ENCODE measurements at regions not wholly inside any gene's neighbourhood (a gene's known extent, or its start where the extent isn't known, plus 50 kb on each side); places are given as distances from the start of the nearest gene placed in this dataset.

DNA sequence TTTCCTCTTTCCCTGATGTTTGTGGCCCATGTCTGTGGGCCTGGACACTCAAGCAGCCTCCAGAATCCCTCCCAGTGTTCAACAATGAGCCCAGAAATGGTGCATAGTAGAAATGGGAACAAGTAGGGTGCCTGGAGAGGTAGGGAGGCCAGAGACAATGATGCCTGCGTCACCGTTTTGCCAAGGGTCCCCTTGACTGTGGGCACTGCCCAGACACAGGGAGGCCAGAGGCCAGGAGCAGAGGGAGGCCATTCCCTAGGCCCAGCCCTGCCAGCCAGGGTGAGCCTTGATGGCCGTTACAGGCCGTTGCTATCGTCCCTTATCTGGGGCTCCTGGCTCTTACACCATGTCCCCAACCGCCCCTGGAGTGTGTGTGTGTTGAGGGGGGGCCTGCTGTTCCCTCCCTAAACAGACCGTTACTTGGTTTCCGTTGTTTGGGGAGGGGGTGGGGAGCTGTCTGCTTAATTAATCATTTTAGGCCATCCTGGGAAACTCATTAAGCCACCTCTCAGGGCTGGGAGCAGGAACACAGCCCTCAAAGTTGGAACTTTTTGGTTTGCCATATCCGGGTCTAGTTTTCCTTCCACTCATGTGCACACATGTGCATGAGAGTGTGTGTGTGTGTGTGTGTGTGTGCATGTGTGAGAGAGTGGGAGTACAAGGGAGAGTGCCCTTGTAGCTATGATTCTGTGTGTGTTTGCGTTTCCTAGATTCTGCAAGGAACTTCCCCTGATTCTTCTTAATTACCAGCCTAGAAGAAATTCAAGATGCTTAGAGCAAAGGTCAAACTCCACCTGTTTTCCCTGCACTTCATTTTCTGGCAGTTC, 135.2 kb upstream of the HAAO start:
- no peak for DNase-seq (ENCODE audit: extremely low read depth, low read depth, low spot score)

- no peak for DNase-seq (ENCODE audit: extremely low read depth, low read depth, low spot score)
These were observed 134.3 kb upstream of the HAAO start for GRCh38 chr2:42926434-42927333.

GRCh38 chr2:42925742-42926433, 133.5 kb upstream of the HAAO start:
- DNase-seq (ENCODE audit: extremely low read depth, low read depth, low spot score), result no peak

DNA sequence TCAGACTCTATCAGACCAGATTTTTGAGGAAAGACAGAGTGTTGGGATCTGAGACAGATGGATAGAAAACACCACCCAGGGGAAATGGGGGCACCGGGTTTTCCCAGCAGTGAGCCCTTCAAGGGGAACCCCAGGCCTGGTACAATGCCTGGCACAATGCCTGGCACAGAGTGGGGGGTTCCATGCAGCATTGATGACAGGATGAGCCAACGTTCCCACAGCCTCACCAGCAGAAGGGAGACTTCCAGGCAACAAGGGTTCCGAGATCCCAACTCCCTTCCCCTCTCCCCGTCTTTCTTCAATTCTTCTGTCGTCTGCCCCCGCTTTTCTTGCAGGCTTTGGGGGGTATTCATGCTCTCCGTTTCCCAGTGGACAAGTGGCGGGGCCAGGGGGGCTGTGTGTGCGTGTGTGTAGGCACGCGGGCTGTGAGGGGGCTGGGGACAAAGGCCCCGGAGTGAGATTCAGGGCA, 132.1 kb upstream of the HAAO start:
- DNase-seq (ENCODE audit: extremely low read depth, low read depth, low spot score), result no peak

- DNase-seq (ENCODE audit: extremely low read depth, low read depth, low spot score), result no peak
These were observed 131.4 kb upstream of the HAAO start for GRCh38 chr2:42923580-42924417.

- no peak for DNase-seq (ENCODE audit: extremely low read depth, low read depth, low spot score)
These were observed 130.6 kb upstream of the HAAO start for GRCh38 chr2:42922790-42923579.

DNA sequence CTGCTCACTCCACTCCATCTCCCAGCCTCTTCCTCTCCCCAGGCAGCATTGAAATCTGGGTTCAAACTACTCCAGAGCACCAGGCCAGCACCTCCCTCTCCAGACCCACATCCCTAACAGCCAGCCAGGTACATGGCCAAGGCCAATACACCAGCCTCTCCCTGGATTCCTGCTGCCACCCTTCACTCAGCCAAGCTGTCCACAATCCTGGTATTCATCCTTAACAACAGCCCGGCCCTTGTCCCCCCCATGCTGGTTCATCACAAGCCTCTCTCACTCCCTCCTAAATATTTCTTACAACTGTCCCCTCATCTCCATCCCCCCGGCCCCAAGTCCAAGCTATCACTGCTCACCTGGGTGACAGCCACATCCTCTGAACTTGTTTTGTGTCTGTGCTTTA, 129.9 kb upstream of the HAAO start:
- no peak for DNase-seq (ENCODE audit: extremely low read depth, low read depth, low spot score)

DNA sequence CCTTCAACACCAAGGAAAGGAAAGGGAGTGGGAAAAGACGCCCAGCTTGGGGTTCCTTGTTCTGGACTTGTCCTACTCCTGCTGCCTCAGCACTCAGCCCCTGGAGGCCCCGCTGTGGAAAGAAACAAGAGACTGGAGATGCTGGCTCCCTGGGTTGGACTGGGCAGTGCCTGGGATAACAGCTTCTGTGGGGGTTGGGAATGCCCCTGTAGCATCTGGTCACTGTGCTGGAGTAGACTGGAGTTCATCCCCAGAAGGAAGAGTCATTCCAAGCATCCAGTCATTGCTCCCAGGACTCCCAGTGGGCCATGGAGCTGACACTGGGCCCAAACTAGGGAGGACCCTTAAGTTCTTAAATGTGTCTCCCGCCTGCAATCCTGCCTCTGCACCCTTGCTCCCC, 129.3 kb upstream of the HAAO start:
- no peak for DNase-seq (ENCODE audit: extremely low read depth, low read depth, low spot score)

- DNase-seq (ENCODE audit: extremely low read depth, low read depth, low spot score), result no peak
These were observed 128.8 kb upstream of the HAAO start for GRCh38 chr2:42921147-42921520.

GRCh38 chr2:42920446-42921146, 128.2 kb upstream of the HAAO start:
- no peak for DNase-seq (ENCODE audit: extremely low read depth, low read depth, low spot score)

DNA sequence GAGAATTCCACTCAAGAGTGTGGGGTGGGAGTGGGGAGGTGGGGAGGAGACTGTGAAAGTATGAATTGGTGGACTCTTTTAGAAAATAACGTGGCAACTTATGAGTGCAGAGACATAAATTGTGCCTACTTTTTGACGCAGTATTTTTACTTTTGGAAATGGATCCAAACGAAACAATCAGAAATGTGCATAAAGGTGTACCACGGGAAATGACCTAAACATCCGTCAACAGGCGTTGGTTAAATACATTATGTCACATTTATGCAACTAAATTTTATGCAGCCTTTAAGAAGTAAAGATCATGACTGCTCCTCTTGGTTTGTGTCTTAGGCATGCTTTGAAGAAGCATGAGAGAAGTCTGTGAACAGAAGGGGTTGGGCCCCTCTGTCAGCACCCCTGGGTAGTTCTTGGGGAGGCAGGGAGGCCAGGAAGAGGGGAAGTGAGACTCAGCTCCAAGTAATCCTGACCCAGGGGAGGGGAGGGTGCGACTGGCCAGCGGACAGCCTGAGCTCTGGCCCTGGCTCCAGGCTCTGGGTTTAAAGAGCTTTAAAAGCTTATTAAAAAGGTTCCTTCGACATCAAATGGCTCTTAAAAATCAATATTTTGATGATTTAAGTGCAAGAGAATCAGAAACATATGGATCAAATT, 126.4 kb upstream of the HAAO start:
- DNase-seq (ENCODE audit: extremely low read depth, low read depth, low spot score), result no peak

GRCh38 chr2:42918041-42918440, 125.7 kb upstream of the HAAO start:
- no peak for DNase-seq (ENCODE audit: extremely low read depth, low read depth, low spot score)

DNA sequence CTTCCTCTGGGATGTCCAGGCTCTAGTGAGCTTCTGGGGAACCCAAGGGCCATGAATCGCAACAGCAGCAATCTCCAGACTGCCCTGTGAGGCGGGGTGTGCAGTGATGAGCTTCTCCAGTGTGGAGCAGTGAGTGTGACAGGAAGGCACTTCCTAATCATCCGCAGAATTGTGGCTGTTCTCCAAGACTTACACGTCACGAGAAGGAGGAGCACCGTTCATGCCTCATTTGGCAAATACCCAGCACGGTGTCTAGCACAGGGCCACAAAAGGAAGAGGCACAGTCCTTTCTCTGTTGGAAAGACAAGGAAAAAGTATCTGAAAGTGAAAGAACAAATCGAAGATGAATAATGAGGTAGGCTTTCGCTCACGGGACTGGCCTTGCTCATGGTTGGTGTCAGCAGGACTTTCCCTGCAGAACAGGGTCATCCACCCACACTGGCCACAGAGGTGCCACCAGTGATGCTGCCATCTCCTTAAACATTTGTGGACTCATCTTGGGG, 125.1 kb upstream of the HAAO start:
- no peak for DNase-seq (ENCODE audit: extremely low read depth, low read depth, low spot score)

GRCh38 chr2:42916324-42916723, 123.9 kb upstream of the HAAO start:
- DNase-seq (ENCODE audit: extremely low read depth, low read depth, low spot score), result no peak

GRCh38 chr2:42914860-42915259, 122.5 kb upstream of the HAAO start:
- DNase-seq (ENCODE audit: extremely low read depth, low read depth, low spot score), result no peak

DNA sequence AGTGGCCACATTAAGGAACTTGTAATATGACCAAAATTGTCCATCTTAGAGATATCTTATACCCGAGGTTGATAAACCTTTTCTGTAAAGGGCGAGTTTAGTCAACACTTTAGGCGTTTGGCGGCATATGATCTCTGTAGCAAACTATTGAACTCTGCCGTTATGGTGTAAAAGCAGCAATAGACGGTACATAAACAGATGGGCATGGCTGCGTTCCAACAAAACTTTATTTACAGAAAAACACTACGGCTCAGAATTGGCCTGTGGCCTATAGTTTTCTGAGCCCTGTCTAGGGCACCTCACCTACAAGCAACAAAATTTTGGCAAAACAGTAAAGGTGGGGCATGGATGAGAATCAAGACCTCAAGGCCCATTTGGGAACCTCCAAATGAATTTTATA, 121.9 kb upstream of the HAAO start:
- DNase-seq (ENCODE audit: extremely low read depth, low read depth, low spot score), result no peak

GRCh38 chr2:42913280-42913878, 121.0 kb upstream of the HAAO start:
- DNase-seq (ENCODE audit: extremely low read depth, low read depth, low spot score), result no peak
